Glutamatergic neuron (in vitro differentiated cells): ENCODE measurements at regions not wholly inside any gene's neighbourhood (a gene's known extent, or its start where the extent isn't known, plus 50 kb on each side); places are given as distances from the start of the nearest gene placed in this dataset.

Experiments
- DNase-seq: peaks from one replicate; pipeline ENCODE4 v3.0.0; 2022
- H3K27ac Mint-ChIP-seq: one replicate; pipeline ENCODE4 v1.8.0; 2020; ENCODE audit warnings: mild to moderate bottlenecking, mixed read lengths, inconsistent platforms; ENCODE audit not compliant: unreplicated experiment
- H3K27me3 Mint-ChIP-seq: one replicate; pipeline ENCODE4 v1.8.0; 2020; ENCODE audit warnings: mild to moderate bottlenecking, moderate library complexity, mixed read lengths, inconsistent platforms; ENCODE audit not compliant: unreplicated experiment
- H3K36me3 Mint-ChIP-seq: one replicate; pipeline ENCODE4 v1.8.0; 2020; ENCODE audit warnings: mild to moderate bottlenecking, mixed read lengths, inconsistent platforms; ENCODE audit not compliant: unreplicated experiment
- H3K4me1 Mint-ChIP-seq: one replicate; pipeline ENCODE4 v1.8.0; 2020; ENCODE audit warnings: mild to moderate bottlenecking, low read depth, mixed read lengths, inconsistent platforms; ENCODE audit not compliant: unreplicated experiment
- H3K4me3 Mint-ChIP-seq: one replicate; pipeline ENCODE4 v1.8.0; 2020; ENCODE audit warnings: mild to moderate bottlenecking, mixed read lengths, inconsistent platforms; ENCODE audit not compliant: unreplicated experiment
- H3K9me3 Mint-ChIP-seq: one replicate; pipeline ENCODE4 v1.8.0; 2020; ENCODE audit warnings: mild to moderate bottlenecking, moderate library complexity, mixed read lengths, inconsistent platforms; ENCODE audit not compliant: unreplicated experiment
- CTCF ChIP-seq: fragments of 200-600 bp; sonication (generic); IDR thresholded peaks from one replicate; pipeline ENCODE4 v1.5.0; 2021; ENCODE audit not compliant: partially characterized antibody, unreplicated experiment

- no peak for TF ChIP-seq CTCF
- Mint-ChIP-seq H3K4me3 (peak overlapping the region; percentile 49), H3K36me3 (no peaks in the 10 kb centered on the region), H3K27ac (peak overlapping the region; percentile 2), H3K4me1 (peaks cover 41% of the 10 kb centered on the region), H3K27me3 (no peaks in the 10 kb centered on the region), H3K9me3 (peaks cover 9% of the 10 kb centered on the region)
- DNase-seq: no peak
Measured at GRCh38 chr2:41870265-41870585, 177.6 kb upstream of the PKDCC start.

GRCh38 chr2:41871080-41871479 is 176.7 kb upstream of the PKDCC start:
- no peaks in the 10 kb centered on the region for H3K36me3 Mint-ChIP-seq
- DNase-seq: peak; percentile 42
- H3K9me3 Mint-ChIP-seq: peaks cover 9% of the 10 kb centered on the region
- H3K27me3 Mint-ChIP-seq: no peaks in the 10 kb centered on the region
- H3K27ac Mint-ChIP-seq: no peak overlapping the region
- H3K4me1 Mint-ChIP-seq: peaks cover 43% of the 10 kb centered on the region
- TF ChIP-seq CTCF: peak; percentile 28
- peak overlapping the region; percentile 49 for H3K4me3 Mint-ChIP-seq

GRCh38 chr2:41872646-41873045 is 175.2 kb upstream of the PKDCC start:
- H3K36me3 Mint-ChIP-seq: no peaks in the 10 kb centered on the region
- no peak for TF ChIP-seq CTCF
- H3K4me3 Mint-ChIP-seq: no peak overlapping the region
- H3K27me3 Mint-ChIP-seq: no peaks in the 10 kb centered on the region
- H3K9me3 Mint-ChIP-seq: peaks cover 8% of the 10 kb centered on the region
- DNase-seq: no peak
- peaks cover 42% of the 10 kb centered on the region for H3K4me1 Mint-ChIP-seq
- H3K27ac Mint-ChIP-seq: peak overlapping the region; percentile 60

- H3K27ac Mint-ChIP-seq: peak overlapping the region; percentile 60
- H3K4me1 Mint-ChIP-seq: peaks cover 42% of the 10 kb centered on the region
- no peak for DNase-seq
- no peaks in the 10 kb centered on the region for H3K36me3 Mint-ChIP-seq
- no peaks in the 10 kb centered on the region for H3K27me3 Mint-ChIP-seq
- peak overlapping the region; percentile 41 for H3K4me3 Mint-ChIP-seq
- no peak for TF ChIP-seq CTCF
- peaks cover 6% of the 10 kb centered on the region for H3K9me3 Mint-ChIP-seq
Measured at GRCh38 chr2:41873102-41874031, 174.5 kb upstream of the PKDCC start.

- H3K27me3 Mint-ChIP-seq: peaks cover 8% of the 10 kb centered on the region
- DNase-seq: no peak
- no peak for TF ChIP-seq CTCF
- H3K27ac Mint-ChIP-seq: peak overlapping the region; percentile 42
- H3K4me3 Mint-ChIP-seq: peak overlapping the region; percentile 8
- H3K9me3 Mint-ChIP-seq: peaks cover 8% of the 10 kb centered on the region
- H3K36me3 Mint-ChIP-seq: no peaks in the 10 kb centered on the region
- peaks cover 42% of the 10 kb centered on the region for H3K4me1 Mint-ChIP-seq
Measured at GRCh38 chr2:41877114-41877678, 170.6 kb upstream of the PKDCC start.
